HepG2 (cell line): ENCODE measurements at regions not wholly inside any gene's neighbourhood (a gene's known extent, or its start where the extent isn't known, plus 50 kb on each side); places are given as distances from the start of the nearest gene placed in this dataset.

ENCODE experiments used
- ATAC-seq: fragments of 200-7000 bp; cut with Tn5 transposase; 3 replicates; pipeline ENCODE4 v1.9.1; 2020; ENCODE audit warnings: mild to moderate bottlenecking, moderate library complexity
- BruUV-seq: library from RNA; stranded (reverse); fragments of 400-500 nt; replicated peaks from 2 replicates; lab custom pipeline; 2021; lab: Mats Ljungman, UMichigan
- CTCF ChIA-PET: fragments of 300-600 bp; formaldehyde crosslinking; extraction: SDS; loops from one replicate; lab custom pipeline; 2021; ENCODE audit warnings: low total read pairs, inconsistent platforms, low intra/inter-chr PET ratio; lab: Yijun Ruan, JAX
- POLR2A ChIA-PET: fragments of 350-600 bp; sonication (Branson Sonifier 250); formaldehyde crosslinking; loops from one replicate; lab custom pipeline; 2020; ENCODE audit warnings: antibody characterized with exemption, inconsistent platforms; lab: Yijun Ruan, JAX
- DNase-seq: peaks from one replicate; pipeline ENCODE4 v3.0.0-alpha.2; 2015; ENCODE audit warnings: low spot score
- FAIRE-seq: peaks from 3 replicates; lab custom pipeline; 2011; peaks lifted over from hg19 to GRCh38; lab: Jason Lieb, UNC
- H2AFZ ChIP-seq: one replicate; pipeline ENCODE4 v1.6.1; 2011; ENCODE audit warnings: low read length, inconsistent platforms
- H3K27ac ChIP-seq: fragments of 300-600 bp; 3 replicates; pipeline ENCODE4 v1.8.0; 2011; ENCODE audit warnings: mixed run types, mild to moderate bottlenecking, mixed read lengths, low read length, inconsistent platforms; ENCODE audit not compliant: insufficient read depth; ENCODE audit errors: extremely low read length
- H3K27me3 ChIP-seq, 2 experiments: fragments of 200-600 bp in 1 of 2; 2 replicates in 1 of 2; 3 replicates in 1 of 2; pipeline versions ENCODE4 v1.6.0 to v1.8.0; 2011; ENCODE audit warnings: low read length in 2 of 2, mild to moderate bottlenecking in 2 of 2, moderate library complexity in 2 of 2, inconsistent platforms in 1 of 2; ENCODE audit not compliant: insufficient read depth in 2 of 2, control insufficient read depth in 1 of 2
- H3K36me3 ChIP-seq, 2 experiments: fragments of 200-600 bp in 1 of 2; replicated peaks in 1 of 2; 2 replicates in 1 of 2; 3 replicates in 1 of 2; pipeline versions ENCODE4 v1.5.1 to v1.8.0; 2011; ENCODE audit warnings: low read length in 2 of 2, inconsistent platforms in 1 of 2; ENCODE audit not compliant: insufficient read depth in 2 of 2, control insufficient read depth in 1 of 2
- H3K4me1 ChIP-seq: 2 replicates; pipeline ENCODE4 v1.5.1; 2012; ENCODE audit warnings: low read length, inconsistent platforms; ENCODE audit not compliant: insufficient read depth
- H3K4me2 ChIP-seq: 2 replicates; pipeline ENCODE4 v1.6.0; 2011; ENCODE audit warnings: low read depth, low read length, inconsistent platforms
- H3K4me3 ChIP-seq, 3 experiments: fragments of 200-600 bp in 1 of 3; sonication (generic), shearing (Covaris generic) in 1 of 3; replicated peaks in 1 of 3; 2 replicates each; pipeline ENCODE4 v1.5.1; 2011 to 2016; ENCODE audit warnings: low read length in 3 of 3, inconsistent platforms in 2 of 3, low read depth in 2 of 3, mild to moderate bottlenecking in 2 of 3, control low read depth in 1 of 3, mixed read lengths in 1 of 3; ENCODE audit not compliant: insufficient read depth in 1 of 3
- H3K79me2 ChIP-seq: one replicate; pipeline ENCODE4 v1.6.1; 2011; ENCODE audit warnings: low read length, inconsistent platforms; ENCODE audit not compliant: insufficient read depth
- H3K9ac ChIP-seq: 2 replicates; pipeline ENCODE4 v1.6.0; 2011; ENCODE audit warnings: mild to moderate bottlenecking, low read depth, low read length, inconsistent platforms; ENCODE audit not compliant: insufficient read depth
- H3K9me3 ChIP-seq: 2 replicates; pipeline ENCODE4 v1.5.1; 2012; ENCODE audit warnings: mild to moderate bottlenecking, low read length
- H4K20me1 ChIP-seq: 2 replicates; pipeline ENCODE4 v1.6.0; 2011; ENCODE audit warnings: inconsistent platforms, mild to moderate bottlenecking, low read length, moderate library complexity; ENCODE audit not compliant: insufficient read depth
- CERS6 ChIP-seq: sonication (generic); formaldehyde crosslinking; IDR thresholded peaks from 2 replicates; pipeline ENCODE4 v1.5.0; 2020; ENCODE audit warnings: missing genetic modification reagents
- E2F5 ChIP-seq: sonication (generic); formaldehyde crosslinking; conservative IDR thresholded peaks from 2 replicates; pipeline ENCODE4 v1.4.0; 2020; ENCODE audit warnings: missing genetic modification reagents
- ELF1 ChIP-seq: sonication (generic); formaldehyde crosslinking; IDR thresholded peaks from 2 replicates; pipeline ENCODE4 v1.4.0; 2020; ENCODE audit warnings: missing genetic modification reagents
- IRF2 ChIP-seq: IDR thresholded peaks from 2 replicates; pipeline ENCODE4 v1.6.1; 2018; ENCODE audit warnings: missing genetic modification reagents, missing compliant biosample characterization
- KAT8 ChIP-seq: IDR thresholded peaks from 2 replicates; pipeline ENCODE4 v1.6.1; 2016; ENCODE audit warnings: missing genetic modification reagents, missing compliant biosample characterization
- KLF16 ChIP-seq, 2 experiments: sonication (generic) in 1 of 2; formaldehyde crosslinking in 1 of 2; IDR thresholded peaks; 2 replicates each; pipeline versions ENCODE4 v1.6.1 to v1.8.0; 2016 to 2023; ENCODE audit warnings: missing genetic modification reagents in 2 of 2, missing compliant biosample characterization in 1 of 2
- MXD3 ChIP-seq: IDR thresholded peaks from 2 replicates; pipeline ENCODE4 v1.6.1; 2016; ENCODE audit warnings: mild to moderate bottlenecking, missing biosample characterization, missing genetic modification reagents
- PTBP1 ChIP-seq: fragments of 200-400 bp; formaldehyde crosslinking; IDR thresholded peaks from 2 replicates; pipeline ENCODE4 v1.6.1; 2018; ENCODE audit warnings: low read length, low read depth; ENCODE audit not compliant: poor library complexity, severe bottlenecking
- REXO4 ChIP-seq: sonication (generic); formaldehyde crosslinking; IDR thresholded peaks from 2 replicates; pipeline ENCODE4 v1.8.0; 2022; ENCODE audit warnings: missing genetic modification reagents, mild to moderate bottlenecking, borderline replicate concordance
- SMARCE1 ChIP-seq: fragments of 450-650 bp; IDR thresholded peaks from 2 replicates; pipeline ENCODE4 v1.6.1; 2017; ENCODE audit warnings: borderline replicate concordance
- SP140L ChIP-seq: sonication (generic); formaldehyde crosslinking; IDR thresholded peaks from 2 replicates; pipeline ENCODE4 v1.4.0; 2020; ENCODE audit warnings: missing genetic modification reagents, borderline replicate concordance
- ZBTB49 ChIP-seq: sonication (generic); formaldehyde crosslinking; IDR thresholded peaks from 2 replicates; pipeline ENCODE4 v1.4.0; 2020; ENCODE audit warnings: missing genetic modification reagents, borderline replicate concordance
- ZNF362 ChIP-seq: sonication (generic); formaldehyde crosslinking; IDR thresholded peaks from 2 replicates; pipeline ENCODE4 v1.4.0; 2020; ENCODE audit warnings: missing genetic modification reagents, mild to moderate bottlenecking, borderline replicate concordance
- ZNF740 ChIP-seq: sonication (generic); formaldehyde crosslinking; IDR thresholded peaks from 2 replicates; pipeline ENCODE4 v1.4.0; 2020; ENCODE audit warnings: missing genetic modification reagents
- ZNF770 ChIP-seq: sonication (generic); formaldehyde crosslinking; IDR thresholded peaks from 2 replicates; pipeline ENCODE4 v1.5.0; 2020; ENCODE audit warnings: mild to moderate bottlenecking, missing genetic modification reagents
- WGBS: methylation state at CpG from one replicate; pipeline ENCODE4 v1.1.6; 2017; ENCODE audit warnings: low lambda C conversion rate; 5-methylcytosine and 5-hydroxymethylcytosine counted together
- in situ Hi-C: cut with HindIII; loops from 2 replicates; pipeline ENCODE4 v1.10.0; 2017; ENCODE audit warnings: low pct_unique_long_range_greater_than_20kb; ENCODE audit not compliant: extremely low pct_ligation_motif_present
- intact Hi-C: fragments of 100-400 bp; cut with micrococcal nuclease; formaldehyde crosslinking; loops from one replicate; pipeline ENCODE4 v1.10.0; 2022; ENCODE audit not compliant: unreplicated experiment

GRCh38 chr1:192474080-192474683 is 101.4 kb upstream of the RGS1 start:
- Histone ChIP-seq H3K9me3 (no peaks in the 10 kb centered on the region), H3K4me1 (no peaks in the 10 kb centered on the region), H3K4me3 (no peak overlapping the region), H3K4me2 (0 out of 2 replicates have a peak overlapping the region, but pooled peaks have one; percentile 33), H4K20me1 (no peaks in the 10 kb centered on the region), H3K9ac (no peak overlapping the region), H3K79me2 (no peaks in the 10 kb centered on the region), H3K27me3 (peaks cover 0 to 10% of the 10 kb centered on the region in 2 experiments; a peak in 1 of 5 replicates), H2AFZ (no peak overlapping the region), H3K27ac (no peak overlapping the region), H3K36me3 (no peaks in the 10 kb centered on the region)
- no TSS peak for BruUV-seq
- CTCF ChIA-PET = interaction anchor here (2.0 to 2.5 kb wide), 2 partner anchors 135 to 545 kb away, joined by 12 to 15 read pairs; no protein-coding TSS in a partner anchor
- ATAC-seq (no peak), DNase-seq (peak; percentile 10), FAIRE-seq (peak; percentile 47)
- POLR2A ChIA-PET = interaction anchor here (1.5 kb wide), 1 partner anchor 545 kb away, joined by 4 read pairs; no protein-coding TSS in a partner anchor
- in situ Hi-C loops (no loop called here), intact Hi-C loops (loop anchor here (1.0 kb wide), 1 partner anchor 557 kb away; no protein-coding TSS in a partner anchor)
- WGBS = 27% methylated on average over 5 of the region's 5 CpGs
- TF ChIP-seq ELF1 (CRISPR knock-in tag) (no peak), SMARCE1 (no peak), REXO4 (CRISPR knock-in tag) (no peak), KAT8 (0 out of 2 replicates have a peak, but pooled peaks have one; percentile 14), ZBTB49 (CRISPR knock-in tag) (no peak), MXD3 (CRISPR knock-in tag) (no peak), CERS6 (CRISPR knock-in tag) (no peak), KLF16 (CRISPR knock-in tag; IDR thresholded peaks at IDR 0.05) (no peak), PTBP1 (no peak), ZNF770 (CRISPR knock-in tag) (no peak), ZNF362 (CRISPR knock-in tag) (peak; percentile 56; the same call in 1 of the 2 replicates), IRF2 (no peak), SP140L (CRISPR knock-in tag) (no peak), E2F5 (no peak), ZNF740 (CRISPR knock-in tag) (no peak)
